HG03045 (cell line): ENCODE measurements at regions not wholly inside any gene's neighbourhood (a gene's known extent, or its start where the extent isn't known, plus 50 kb on each side); places are given as distances from the start of the nearest gene placed in this dataset.

Experiments used
- ATAC-seq: cut with Tn5 transposase; IDR thresholded peaks from one replicate; pipeline ENCODE4 v1.9.1; 2021; ENCODE audit warnings: mild to moderate bottlenecking, moderate library complexity; ENCODE audit not compliant: unreplicated experiment

GRCh38 chr2:21915201-21915600, 791.4 kb downstream of the TDRD15 start:
- no peak for ATAC-seq

DNA sequence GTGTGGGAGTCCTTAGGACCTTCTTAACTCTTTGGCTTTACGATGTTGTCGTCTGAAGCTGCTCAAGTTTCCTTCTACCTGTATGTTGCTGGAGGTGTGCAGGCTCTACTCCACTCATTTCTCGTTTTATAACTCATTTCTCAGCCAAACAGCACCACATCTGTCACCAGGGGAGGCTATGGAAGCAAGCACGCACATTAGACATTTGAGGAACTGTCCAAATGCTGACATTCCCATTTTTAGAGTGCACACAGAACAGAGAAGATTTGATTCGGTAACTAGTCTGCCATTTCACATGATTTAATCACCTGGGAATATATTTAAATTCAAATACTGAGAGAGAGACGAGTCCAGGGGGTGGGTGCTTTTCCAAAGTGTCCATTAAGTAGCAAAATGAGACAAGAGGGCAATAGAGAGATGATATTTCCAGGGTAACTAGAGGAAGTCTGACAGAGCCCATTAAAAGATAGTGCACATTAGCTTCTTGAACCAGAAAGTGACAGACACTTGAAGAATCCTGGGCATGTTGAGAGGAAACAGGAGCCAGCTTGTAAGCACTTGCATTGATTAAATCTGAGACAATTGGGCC, 793.3 kb downstream of the TDRD15 start:
- no peak for ATAC-seq

DNA sequence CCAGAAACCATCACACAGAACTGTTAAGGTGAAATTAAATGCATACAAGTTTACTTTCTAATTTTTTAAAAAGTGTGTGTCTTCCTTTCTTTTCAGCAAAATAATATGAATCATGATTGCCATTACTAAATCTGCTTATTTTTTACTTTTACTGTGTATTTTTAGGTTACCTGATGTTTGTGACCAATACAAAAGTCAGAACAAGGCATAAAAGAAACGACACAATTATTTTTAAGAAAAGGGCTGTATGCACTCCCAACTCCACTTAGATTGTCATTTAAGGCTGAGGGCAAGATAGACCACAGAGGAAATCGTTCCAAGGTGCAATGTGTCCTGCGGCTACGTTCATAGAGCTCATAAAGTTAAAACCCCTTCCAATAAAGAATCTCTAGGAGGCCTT, 797.0 kb downstream of the TDRD15 start:
- no peak for ATAC-seq

DNA sequence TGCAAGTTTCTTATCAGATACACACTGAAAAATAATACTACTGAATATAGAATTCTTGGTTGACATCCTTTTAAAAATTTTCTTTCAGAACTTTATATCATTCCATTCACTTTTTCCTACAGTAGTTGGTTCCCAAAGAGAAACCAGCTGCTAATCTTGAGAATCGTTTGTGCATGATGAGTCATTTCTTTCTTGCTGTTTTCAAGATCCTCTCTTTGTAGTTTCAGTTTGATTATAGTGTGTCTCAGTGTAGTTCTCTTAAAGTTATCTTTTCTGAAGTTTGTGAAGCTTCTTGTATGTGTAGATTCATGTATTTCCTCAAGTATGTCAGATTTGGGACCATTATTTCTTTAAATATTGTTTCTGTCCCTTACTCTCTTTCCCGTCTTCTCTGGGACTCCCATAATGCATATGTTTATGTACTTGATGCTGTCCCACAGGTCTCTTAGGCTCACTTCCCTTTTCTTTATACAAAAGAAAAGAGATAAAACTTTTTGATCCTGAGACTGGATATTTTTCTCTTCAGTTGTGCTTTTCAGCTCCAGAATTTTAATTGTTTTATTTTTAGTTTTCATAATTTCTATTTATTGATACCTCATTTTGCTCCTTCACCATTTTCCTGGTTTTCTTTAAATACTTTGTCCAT, 801.0 kb downstream of the TDRD15 start:
- ATAC-seq, result peak; percentile 79

- no peak for ATAC-seq
These were observed 804.5 kb downstream of the TDRD15 start for GRCh38 chr2:21928292-21928691.

DNA sequence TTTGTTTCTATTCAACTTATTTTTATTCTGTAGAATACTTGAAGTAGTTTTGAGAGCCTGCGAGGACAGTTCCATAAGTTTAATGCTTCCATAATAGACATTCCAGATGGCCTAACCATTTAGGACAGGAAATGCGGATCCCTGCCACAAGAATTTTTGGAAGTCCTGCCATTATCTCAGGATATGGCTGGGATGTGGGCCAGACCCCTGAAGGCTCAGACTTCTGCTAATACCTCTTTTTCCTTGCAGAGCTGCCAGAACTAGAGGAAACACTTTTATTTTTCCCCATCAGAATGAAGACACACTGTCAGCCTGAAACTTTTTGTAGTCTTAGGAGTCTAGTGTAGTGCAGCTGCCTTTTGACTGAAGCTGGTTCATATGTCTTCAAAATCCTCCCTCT, 806.5 kb downstream of the TDRD15 start:
- no peak for ATAC-seq

DNA sequence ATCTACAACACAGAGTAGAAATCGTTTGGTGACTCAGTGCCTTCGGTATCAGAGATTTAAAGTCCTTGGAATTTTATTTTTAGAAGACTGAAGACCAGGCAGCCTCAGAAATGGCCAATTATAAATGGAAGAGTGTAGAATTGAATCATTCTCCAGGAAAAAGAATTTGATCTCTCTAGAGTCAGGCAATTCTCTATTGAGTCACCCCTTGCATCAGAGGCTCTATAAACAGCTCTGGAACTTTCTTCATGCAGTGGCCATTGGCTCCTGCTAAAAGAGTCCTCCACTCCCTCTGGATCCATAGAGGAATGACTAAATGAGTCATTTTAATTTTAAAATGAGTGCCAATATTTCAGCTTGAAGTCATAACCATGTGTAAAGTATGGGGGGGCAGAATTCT, 816.2 kb downstream of the TDRD15 start:
- no peak for ATAC-seq

- no peak for ATAC-seq
These were observed 820.8 kb downstream of the TDRD15 start for GRCh38 chr2:21944536-21944935.

DNA sequence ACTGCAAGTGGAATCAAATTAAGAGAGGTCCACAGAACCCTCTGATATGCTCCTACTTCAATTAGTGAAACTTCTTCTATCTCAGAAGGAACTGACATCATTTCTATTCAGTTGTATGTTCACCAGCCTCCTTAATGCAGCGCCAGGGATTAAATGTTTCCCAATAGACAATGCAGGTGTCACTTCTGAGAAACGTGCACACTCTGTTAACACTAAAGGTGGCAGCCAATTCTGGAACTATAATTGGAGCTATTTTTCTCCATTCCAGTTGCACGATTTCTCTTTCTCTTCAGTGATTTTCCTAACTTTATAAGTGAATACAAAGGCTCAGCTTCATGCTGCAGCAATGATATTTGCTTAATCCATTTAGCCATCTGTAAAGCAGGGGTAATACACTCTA, 821.9 kb downstream of the TDRD15 start:
- ATAC-seq, result no peak

GRCh38 chr2:21947046-21947445, 823.3 kb downstream of the TDRD15 start:
- no peak for ATAC-seq

- ATAC-seq, result no peak
These were observed 842.4 kb downstream of the TDRD15 start for GRCh38 chr2:21966139-21966538.

DNA sequence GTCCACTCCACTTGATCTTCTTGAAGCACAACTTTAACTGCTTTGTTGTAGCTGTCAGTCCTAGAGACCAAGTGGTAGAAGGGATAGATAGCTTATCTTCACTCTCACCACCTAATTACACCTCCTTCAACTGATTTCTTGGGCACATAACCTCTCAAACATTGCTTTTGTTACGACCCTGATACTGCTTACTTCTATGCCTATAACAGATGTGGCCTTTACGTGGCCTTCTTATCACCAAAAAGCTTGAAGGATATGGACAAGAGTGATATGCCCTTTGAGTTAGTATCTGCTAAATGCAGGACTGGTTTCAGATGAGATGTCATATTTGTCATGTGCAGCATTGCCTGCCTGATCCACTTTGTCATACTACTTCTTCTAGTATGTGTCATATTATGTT, 847.2 kb downstream of the TDRD15 start:
- ATAC-seq, result no peak

DNA sequence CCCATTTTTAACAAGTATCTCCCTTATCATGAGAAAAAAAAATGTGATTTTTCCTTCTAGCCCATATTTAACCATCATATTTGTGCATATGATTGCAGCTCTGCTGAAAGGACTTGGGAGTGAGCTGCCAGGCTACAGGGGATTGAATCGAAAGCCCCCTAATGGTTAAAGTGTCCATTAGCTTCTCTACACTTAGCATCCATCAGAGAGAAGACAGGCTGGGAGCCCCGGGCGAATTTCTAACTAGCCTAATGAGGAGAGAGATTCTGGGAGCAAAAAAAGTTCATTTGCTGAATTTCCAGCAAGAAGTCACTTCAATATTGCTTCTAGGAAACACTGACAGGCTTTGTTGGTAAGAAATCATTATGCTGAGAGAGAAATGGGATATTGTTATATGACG, 848.8 kb downstream of the TDRD15 start:
- ATAC-seq, result no peak

- ATAC-seq, result no peak
These were observed 857.4 kb downstream of the TDRD15 start for GRCh38 chr2:21981127-21981526.

DNA sequence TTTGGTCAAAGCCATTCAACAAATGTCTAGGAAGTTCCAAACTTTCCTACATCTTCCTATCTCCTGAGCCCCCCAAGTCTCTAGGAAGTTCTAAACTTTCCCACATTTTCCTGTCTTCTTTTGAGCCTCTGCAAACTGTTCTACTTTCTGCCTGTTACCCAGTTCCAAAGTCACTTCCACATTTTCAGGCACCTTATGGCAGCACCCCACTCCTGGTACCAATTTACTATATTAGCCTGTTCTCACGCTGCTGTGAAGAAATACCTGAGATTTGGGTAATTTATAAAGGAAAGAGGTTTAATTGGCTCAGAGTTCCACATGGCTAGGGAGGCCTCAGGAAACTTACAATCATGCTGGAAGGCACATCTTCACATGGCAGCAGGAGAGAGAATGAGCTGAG, 869.2 kb downstream of the TDRD15 start:
- ATAC-seq, result no peak

- ATAC-seq, result no peak
These were observed 872.6 kb downstream of the TDRD15 start for GRCh38 chr2:21996339-21996738.

GRCh38 chr2:21999522-21999921, 875.8 kb downstream of the TDRD15 start:
- no peak for ATAC-seq

GRCh38 chr2:22002066-22002465, 878.3 kb downstream of the TDRD15 start:
- no peak for ATAC-seq

- no peak for ATAC-seq
These were observed 879.5 kb downstream of the TDRD15 start for GRCh38 chr2:22003270-22003669.

DNA sequence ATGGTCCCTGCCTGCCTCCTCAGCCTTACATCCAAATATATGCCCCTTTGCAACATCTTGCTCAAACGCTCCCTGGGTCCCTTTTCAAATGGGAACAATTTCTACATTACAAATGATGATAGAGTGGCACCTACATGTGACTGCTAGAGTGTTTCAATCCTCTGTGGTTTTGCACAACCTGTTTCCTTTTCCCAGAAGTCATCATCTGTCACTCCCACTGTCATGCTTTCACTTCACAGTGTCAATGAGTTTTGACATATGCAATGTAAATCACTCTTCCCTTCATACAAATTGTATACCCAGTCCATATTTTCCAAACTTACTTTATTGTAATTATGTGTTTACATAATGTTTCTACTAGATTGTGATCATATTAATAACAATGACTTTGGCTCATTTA, 887.3 kb downstream of the TDRD15 start:
- no peak for ATAC-seq

DNA sequence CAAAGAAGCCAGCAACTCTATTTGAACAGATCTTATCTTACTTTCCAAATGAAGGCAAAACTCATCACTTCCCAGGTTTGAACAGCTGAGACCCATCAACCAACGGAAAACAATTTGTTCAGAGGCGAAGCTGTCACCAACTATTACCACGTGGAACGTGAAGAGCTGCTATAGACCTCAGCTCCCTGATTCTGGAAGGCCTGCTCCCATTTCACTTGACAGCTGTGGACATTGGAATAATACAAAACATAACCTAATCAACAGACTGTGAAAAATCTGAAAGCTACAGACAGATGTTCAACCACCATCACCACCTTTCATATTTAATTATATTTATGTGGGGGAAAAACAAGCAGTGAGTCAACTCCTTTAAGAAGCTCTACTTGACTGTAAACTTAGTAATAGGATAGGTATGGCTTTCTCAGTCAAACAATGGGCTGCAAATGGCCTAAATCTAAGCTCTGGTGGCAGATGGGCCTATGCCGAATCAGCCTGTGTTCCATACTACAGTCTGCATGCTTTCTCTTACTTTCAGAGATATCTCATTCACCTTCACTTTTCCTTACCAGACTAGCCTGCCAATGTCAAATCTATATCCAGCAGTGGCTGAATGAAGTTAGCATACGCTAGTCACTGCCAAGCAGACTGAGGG, 896.4 kb downstream of the TDRD15 start:
- ATAC-seq, result no peak

GRCh38 chr2:22027345-22028005, 903.7 kb downstream of the TDRD15 start:
- ATAC-seq, result no peak
